NCI-H146 treated with DMSO at 0.1 percent for 48 hours (cell line): ENCODE measurements at regions not wholly inside any gene's neighbourhood (a gene's known extent, or its start where the extent isn't known, plus 50 kb on each side); places are given as distances from the start of the nearest gene placed in this dataset.

Experiments
- DNase-seq: peaks from one replicate; lab custom pipeline; 2025; ENCODE audit not compliant: unreplicated experiment; lab: John Stamatoyannopoulos, UW

- DNase-seq, result no peak
These were observed 55.1 kb upstream of the SLC66A3 start for GRCh38 chr2:11100130-11100529.

- no peak for DNase-seq
These were observed 54.3 kb upstream of the SLC66A3 start for GRCh38 chr2:11100976-11101375.

GRCh38 chr2:11101430-11101829, 53.8 kb upstream of the SLC66A3 start:
- DNase-seq, result no peak

- no peak for DNase-seq
These were observed 52.8 kb upstream of the SLC66A3 start for GRCh38 chr2:11102466-11102865.

GRCh38 chr2:11102956-11103860, 52.1 kb upstream of the SLC66A3 start:
- no peak for DNase-seq

GRCh38 chr2:11103984-11104793, 51.1 kb upstream of the SLC66A3 start:
- no peak for DNase-seq

GRCh38 chr2:11104794-11105660, 50.2 kb upstream of the SLC66A3 start:
- DNase-seq, result no peak
